ENCODE measurements at regions not wholly inside any gene's neighbourhood (a gene's known extent, or its start where the extent isn't known, plus 50 kb on each side); places are given as distances from the start of the nearest gene placed in this dataset.

DNA sequence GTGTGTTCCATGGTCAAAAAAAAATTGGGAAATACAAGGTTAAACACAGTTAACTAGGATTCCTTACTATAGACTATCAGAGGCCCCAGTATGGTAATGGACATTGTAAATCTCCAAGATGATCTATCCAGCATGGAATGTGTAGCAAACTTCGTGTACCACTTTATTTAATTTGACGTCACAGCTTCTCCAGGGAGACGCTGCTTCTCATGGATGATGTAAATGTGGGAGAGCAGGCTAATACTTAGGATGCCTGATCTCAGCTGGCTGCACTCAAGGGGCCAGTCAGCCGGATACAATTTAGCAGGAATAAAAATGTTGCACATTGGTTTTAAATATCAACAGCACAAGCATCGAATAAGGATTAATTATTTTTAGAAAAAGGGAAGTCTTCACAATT, 111.7 kb upstream of the HPF1 start:
- TF ChIP-seq RAD21 (IDR thresholded peaks at IDR 0.05; ENCODE audit: low read depth) (no peak), CEBPB (IDR thresholded peaks at IDR 0.05) (no peak), TEAD4 (IDR thresholded peaks at IDR 0.05) (no peak), NFIC (IDR thresholded peaks at IDR 0.05) (no peak), EP300 (IDR thresholded peaks at IDR 0.05; ENCODE audit: borderline replicate concordance) (no peak), ZBTB7A (IDR thresholded peaks at IDR 0.05; ENCODE audit: low read depth) (no peak)
- TF ChIP-seq, protein P1, sequence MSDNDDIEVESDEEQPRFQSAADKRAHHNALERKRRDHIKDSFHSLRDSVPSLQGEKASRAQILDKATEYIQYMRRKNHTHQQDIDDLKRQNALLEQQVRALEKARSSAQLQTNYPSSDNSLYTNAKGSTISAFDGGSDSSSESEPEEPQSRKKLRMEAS (IDR thresholded peaks at IDR 0.05) = no peak
- TF ChIP-seq, protein P2, sequence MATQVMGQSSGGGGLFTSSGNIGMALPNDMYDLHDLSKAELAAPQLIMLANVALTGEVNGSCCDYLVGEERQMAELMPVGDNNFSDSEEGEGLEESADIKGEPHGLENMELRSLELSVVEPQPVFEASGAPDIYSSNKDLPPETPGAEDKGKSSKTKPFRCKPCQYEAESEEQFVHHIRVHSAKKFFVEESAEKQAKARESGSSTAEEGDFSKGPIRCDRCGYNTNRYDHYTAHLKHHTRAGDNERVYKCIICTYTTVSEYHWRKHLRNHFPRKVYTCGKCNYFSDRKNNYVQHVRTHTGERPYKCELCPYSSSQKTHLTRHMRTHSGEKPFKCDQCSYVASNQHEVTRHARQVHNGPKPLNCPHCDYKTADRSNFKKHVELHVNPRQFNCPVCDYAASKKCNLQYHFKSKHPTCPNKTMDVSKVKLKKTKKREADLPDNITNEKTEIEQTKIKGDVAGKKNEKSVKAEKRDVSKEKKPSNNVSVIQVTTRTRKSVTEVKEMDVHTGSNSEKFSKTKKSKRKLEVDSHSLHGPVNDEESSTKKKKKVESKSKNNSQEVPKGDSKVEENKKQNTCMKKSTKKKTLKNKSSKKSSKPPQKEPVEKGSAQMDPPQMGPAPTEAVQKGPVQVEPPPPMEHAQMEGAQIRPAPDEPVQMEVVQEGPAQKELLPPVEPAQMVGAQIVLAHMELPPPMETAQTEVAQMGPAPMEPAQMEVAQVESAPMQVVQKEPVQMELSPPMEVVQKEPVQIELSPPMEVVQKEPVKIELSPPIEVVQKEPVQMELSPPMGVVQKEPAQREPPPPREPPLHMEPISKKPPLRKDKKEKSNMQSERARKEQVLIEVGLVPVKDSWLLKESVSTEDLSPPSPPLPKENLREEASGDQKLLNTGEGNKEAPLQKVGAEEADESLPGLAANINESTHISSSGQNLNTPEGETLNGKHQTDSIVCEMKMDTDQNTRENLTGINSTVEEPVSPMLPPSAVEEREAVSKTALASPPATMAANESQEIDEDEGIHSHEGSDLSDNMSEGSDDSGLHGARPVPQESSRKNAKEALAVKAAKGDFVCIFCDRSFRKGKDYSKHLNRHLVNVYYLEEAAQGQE (IDR thresholded peaks at IDR 0.05; ENCODE audit: low read depth) = no peak
- TF ChIP-seq, protein P3, sequence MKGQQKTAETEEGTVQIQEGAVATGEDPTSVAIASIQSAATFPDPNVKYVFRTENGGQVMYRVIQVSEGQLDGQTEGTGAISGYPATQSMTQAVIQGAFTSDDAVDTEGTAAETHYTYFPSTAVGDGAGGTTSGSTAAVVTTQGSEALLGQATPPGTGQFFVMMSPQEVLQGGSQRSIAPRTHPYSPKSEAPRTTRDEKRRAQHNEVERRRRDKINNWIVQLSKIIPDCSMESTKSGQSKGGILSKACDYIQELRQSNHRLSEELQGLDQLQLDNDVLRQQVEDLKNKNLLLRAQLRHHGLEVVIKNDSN (IDR thresholded peaks at IDR 0.05) = no peak
